ENCODE measurements at regions not wholly inside any gene's neighbourhood (a gene's known extent, or its start where the extent isn't known, plus 50 kb on each side); places are given as distances from the start of the nearest gene placed in this dataset.

- TF ChIP-seq EZH2phosphoT487 (IDR thresholded peaks at IDR 0.05; ENCODE audit: insufficient read depth, low read depth), result no peak
- TF ChIP-seq EZH2 (IDR thresholded peaks at IDR 0.05; ENCODE audit: insufficient read depth, poor library complexity, severe bottlenecking), result no peak
Observed at GRCh38 chr6:165056292-165056691, 253.1 kb downstream of the C6orf118 start.
